Stimulated activated CD8-positive, alpha-beta memory T cell treated with anti-CD3 and anti-CD28 coated beads, Interleukin-2, amount 100 ng/mL, for 1 hour (primary cell): ENCODE measurements at regions not wholly inside any gene's neighbourhood (a gene's known extent, or its start where the extent isn't known, plus 50 kb on each side); places are given as distances from the start of the nearest gene placed in this dataset.

Experiments used
- DNase-seq, 2 donors: peaks; one replicate each; pipeline ENCODE4 v3.0.0-alpha.2; 2020; ENCODE audit warnings: low read depth in 2 of 2

DNA sequence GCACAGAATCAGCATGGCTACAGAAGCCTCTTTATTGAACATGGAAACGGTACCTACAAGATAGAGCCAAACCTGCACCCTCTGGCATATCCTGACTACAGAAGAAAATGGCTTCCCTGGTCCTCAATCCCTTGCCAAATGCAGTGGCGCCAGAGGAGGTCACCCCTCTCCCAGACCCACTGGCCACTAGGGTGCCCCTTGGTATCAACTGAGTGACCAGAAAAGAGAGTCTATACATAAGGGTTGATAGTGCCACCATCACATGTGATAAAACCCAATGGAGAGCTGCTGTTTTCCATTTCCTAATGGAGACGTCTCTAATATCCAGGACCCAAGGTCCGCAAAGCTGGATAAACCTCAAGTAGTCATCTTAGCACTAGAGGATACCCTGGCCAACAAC, 52.7 kb upstream of the ALK start:
- no peak for DNase-seq

DNA sequence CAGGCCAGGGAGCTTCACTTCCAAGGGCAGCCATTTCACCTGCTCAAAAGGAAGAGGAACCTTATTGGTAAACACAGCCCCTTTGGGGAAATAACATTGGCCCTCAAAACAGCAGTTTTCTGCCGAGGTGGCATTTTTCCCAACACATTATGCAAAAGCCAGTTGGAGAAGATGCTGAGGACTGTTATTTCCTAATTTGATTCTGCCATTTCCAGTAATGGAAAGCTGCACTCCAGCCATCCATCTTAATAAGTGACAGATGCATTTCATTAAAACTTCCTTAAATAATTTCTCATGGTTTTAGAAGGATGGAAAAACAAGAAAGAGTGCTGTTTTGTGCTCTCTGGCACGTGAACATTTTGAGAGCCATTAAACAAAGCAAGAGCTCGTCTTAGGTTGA, 55.9 kb upstream of the ALK start:
- DNase-seq, result no peak

DNA sequence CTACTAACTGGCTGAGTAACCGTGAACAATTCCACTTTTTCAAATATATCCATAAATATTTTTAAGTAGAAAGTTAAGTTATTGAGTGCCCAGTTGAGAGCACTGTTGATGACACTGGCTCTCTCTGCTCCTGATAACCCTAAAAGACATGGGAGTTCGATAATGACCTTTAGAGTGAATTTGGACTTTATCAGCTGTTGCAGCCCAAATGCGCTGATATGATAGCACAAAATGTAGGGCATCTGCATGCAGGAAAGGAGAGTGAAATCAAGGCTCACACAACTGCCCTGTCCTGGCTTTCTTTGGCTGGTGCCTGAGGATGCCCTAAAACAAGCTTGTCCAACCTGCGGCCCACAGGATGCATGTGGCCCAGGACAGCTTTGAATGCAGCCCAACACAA, 60.0 kb upstream of the ALK start:
- no peak for DNase-seq

DNA sequence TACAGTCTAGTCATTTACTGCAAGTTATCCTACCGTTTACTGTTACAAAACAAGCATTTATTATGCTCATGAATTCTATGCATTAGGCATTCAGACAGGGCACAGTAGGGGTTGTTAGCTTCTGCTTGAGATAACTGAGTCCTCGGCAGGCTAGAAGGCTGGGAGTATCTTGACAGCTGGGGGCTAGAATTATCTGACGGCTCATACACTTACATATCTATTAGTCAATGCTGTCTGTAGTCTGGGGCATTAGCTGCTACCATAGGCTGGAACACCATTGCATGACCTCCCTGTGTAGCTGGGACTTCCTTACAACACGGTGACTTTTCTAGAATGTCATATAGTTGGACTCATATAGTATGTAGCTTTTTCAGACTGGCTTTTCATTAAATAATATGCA, 61.9 kb upstream of the ALK start:
- no peak for DNase-seq

DNA sequence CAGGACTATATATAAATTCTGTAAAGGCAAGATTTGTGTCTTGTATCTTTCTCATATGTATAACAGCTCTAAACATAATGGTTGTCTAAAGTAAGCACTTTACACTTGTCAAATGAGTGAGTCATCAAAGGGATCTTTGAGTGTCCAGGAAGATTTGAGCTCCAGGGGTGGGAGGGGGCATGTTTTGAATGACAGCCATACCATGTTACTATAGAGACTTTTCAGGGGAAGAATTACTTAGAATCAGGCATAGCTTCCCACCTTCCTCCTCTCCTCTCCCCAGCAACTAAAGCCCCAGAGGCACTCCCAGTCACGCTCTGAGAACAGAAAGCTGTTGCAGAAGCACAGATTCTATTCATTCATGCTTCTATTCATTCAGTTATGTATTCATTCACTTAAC, 65.8 kb upstream of the ALK start:
- no peak for DNase-seq

DNA sequence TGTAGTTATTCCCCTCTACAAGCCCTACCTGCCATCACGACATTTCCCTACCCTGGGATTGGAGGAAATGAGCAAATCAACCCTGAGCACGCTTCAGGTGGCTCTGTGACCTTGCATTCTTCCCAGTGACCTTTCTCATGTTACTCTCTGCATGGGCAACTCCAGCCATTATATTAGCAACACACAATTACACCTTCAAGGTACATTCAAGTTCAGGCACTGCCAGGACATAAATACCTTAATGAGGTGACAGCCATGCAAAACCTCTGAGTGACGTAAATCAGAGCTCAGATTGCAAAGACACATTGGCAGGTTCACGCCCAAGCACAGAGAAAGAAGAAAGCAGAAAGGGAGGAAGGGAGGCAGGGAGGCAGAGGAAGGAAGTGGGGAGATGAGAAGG, 68.7 kb upstream of the ALK start:
- no peak for DNase-seq

DNA sequence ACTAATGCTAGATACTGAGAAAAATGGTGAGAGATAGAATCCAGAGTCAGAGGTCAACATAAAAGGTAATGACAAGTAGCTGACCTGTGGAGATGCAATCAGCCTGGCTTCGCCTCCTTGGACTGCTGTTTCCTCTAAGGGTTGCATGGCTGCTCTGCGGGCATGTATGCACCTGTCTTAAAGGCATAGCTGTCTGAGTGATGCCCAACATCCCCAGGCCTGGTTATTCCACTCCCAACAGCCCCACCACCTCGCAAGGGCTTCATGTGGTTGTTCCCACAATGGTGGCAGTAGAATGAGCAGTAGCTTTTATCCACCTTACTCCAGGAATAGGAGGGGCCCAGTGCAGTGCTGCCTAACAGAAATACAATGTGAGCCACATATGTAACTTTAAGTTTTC, 69.7 kb upstream of the ALK start:
- DNase-seq, result no peak

DNA sequence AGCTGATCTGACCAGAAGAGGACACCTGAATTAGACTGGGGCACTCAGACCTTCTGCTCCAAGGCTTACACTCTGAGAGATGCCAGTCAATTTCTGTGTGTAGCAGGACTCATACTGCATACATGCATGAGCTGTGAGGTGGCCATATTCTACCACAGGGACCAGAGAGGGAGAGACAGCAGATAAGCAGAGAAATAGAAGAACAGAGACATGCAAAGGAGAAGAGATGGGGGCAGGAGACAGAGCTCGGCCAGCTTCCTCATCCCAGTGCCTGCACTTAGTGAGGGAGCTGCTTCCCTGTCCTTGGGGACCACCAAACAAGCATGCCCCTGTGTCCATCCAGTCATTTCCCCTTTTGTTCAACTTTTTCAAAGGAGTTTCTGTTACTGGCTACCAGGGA, 73.9 kb upstream of the ALK start:
- no peak for DNase-seq

DNA sequence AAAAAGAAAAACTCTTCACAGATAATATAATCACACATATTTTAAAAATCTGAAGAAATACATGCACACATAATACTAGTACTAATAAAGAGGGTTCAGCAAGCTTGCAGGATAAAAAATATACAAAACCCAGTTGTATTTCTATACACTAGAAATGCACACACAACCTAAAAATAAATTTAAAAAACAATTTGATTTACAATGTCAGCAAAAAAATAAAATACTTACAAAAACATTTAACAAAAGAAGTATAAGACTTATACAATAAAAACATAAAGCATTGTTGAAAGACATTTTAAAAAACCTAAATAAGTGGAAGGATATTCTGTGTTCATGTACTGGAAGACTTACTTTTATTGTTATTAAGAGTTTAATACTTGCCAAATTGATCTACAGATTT, 81.7 kb upstream of the ALK start:
- no peak for DNase-seq

DNA sequence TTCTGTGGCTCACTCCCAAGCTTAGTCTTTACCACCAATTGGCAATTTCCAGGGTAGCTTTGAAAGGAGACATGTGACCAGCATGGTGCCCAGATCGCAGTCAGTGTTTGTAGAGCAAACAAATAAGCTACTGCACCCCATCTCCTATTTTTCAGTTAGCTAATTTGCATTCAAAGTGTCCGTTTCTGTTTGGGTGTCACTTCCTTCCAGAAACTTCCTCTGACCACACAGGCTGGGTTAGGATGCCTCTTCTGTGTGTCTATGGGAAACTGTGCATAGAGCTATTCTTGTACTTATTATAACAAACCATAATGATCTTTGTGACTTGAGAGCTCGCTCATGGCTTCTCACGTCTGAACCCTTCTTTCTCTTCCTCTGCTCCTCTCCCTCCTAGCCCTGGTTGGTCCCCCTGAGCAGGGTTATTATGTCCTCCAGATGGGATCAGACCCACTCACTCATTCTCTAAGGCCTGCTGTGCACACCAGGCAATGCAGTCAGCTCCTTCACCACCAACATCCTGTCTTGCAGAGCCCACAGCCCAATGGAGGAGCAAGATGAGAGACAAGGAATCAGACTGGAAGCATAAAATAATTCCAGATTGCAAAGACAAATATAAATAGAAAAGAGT, 101.2 kb upstream of the ALK start:
- no peak for DNase-seq

DNA sequence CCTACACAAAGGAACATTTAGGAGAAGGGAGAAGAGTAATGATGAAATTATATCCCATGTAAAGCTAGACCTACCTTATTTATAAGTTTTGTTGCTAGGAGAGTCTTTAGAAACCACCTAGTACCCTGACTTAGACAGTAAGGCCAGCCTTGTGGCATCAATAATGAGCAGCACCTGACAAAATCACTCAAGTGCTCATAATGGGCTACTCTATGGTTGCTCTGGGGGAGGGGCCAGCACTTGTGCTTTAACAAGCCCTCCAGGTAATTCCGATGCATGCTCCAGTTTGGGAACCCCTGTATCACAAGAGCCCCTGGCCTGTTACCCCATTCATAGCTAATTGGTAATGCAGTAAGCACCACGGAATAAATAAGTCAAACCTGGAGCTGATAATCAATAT, 102.9 kb upstream of the ALK start:
- DNase-seq, result no peak

DNA sequence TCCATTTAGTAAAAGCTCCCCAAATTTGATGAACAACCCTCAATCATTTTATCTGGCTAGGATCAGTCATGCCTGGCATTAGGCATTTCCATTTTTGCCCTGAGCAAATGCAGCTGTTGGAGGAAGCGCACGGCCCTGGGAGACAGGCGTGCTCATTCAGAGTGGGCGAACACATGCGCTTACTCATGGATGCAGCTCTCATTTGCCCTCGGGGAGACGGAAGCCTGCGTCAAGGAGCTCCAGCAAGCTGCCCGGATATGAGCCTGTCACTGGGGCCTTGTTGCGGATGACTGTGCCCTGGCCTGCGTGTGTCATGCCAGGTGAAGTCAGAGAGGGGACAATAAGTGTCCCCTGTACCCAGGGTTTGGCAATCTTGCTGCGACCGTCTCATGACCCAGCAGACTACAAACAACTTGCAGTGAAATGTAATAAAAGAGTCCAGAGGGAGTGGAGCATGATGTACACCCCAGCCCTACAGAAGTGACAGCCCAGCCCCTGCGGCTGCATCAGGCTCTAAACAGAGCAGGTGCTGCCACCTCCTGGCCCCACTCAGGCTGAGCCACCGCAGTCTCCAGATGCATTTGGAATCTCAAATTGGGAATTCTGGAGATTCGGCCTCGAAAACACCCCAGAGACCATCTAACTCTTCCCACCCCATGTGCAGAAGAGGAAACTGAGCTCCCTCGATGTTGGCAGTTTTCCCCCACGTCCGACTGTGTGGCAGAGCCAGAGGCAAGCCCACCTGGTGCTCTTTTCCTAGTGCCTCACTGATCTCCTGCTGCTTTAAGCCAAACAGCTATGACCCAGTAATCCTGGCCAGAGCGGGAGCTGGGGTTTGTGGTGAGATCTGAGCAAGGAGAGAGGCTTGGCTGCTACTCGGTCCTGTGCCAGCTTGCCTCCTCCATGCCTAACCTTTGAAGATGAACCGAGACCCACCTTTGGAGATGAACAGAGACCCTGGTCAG, 105.0 kb upstream of the ALK start:
- DNase-seq, result no peak

DNA sequence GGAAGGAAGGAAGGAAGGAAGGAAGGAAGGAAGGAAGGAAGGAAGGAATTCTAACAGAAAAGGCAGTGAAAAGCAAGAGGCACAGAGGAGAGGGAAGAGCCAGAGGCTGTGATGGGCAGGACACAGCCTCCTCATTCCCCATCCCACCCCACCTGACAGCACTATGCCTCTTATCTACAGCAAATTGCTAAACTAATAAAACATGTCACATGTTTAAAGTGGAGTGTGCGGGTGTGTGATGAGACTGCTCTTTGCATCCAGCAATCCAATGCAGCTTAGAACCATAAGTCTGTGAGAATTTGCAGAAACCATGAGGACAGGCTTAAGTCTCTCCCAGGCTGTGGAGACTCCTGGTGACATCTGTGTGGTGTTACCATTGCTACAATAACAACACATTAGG, 108.4 kb upstream of the ALK start:
- DNase-seq, result no peak

DNA sequence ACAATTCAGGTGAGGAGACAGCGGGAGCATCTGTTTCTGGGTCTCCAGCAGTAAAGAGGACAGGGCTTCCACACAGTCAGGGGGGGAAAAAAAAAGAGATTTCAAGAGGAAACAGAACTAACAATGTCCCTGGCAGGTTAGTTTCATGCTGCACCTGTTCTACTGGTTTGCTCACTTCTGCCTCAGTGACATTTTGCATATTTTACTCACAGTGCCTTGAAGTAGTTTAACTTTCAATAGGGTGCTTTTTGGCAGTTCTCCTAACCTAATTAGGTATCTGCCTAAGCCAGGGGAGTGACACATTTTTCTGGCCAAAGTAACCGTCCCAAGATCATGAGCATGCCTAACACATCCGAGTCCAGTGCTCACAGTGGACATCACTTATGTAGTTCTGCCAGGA, 109.0 kb upstream of the ALK start:
- DNase-seq, result no peak

DNA sequence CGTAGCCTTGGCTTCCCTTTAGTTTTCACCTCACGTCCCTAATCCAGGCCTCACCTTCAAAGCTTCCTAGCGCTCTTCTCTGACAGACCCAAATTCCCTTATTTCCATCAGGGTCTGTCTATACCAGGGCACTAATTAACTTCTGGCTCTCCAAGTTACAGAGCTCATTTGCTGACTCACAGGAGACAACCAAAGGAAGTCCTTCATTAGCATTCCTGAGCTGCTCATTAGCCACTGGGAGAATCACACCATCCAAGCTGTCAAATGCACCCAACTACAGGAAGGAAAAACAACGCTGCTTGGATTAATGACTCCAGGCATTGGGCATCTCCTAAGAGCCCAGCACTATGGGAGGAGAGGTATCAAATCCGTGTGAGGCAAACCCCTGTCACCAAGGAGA, 109.8 kb upstream of the ALK start:
- no peak for DNase-seq

DNA sequence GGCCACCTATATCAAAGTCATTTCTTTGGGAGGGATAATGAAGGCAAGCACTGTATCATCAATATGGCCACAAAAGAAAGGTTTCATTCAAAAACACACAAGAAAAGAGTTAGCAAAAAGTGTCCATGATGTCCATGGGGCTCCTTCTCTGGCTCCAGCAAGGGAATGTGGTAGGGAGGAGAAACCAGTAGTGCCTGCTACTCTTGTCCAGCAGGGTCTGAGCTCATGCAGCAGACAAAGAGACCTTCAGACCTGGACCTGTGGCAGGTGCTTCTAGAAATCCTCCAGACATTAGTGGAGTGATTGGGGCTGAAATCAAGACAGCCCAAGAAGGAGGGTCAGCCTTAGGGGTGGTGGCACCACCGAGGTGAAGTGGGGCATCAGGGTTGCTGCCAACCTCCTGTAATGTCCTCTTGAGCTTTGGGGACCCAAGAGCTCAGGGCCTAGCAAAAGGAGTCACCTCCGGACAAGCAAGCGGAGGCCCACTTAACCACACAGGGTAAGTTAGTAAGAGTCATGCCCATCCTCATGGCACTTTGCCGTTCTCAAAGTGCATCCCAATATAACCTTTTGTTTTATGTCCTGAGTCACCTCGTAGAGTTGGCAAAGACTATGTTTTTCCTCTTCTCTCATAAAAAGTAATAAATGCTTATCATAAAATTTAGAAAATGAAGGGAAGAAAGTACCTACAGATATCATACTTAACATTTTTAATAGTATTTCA, 112.6 kb upstream of the YPEL5 start:
- no peak for DNase-seq

DNA sequence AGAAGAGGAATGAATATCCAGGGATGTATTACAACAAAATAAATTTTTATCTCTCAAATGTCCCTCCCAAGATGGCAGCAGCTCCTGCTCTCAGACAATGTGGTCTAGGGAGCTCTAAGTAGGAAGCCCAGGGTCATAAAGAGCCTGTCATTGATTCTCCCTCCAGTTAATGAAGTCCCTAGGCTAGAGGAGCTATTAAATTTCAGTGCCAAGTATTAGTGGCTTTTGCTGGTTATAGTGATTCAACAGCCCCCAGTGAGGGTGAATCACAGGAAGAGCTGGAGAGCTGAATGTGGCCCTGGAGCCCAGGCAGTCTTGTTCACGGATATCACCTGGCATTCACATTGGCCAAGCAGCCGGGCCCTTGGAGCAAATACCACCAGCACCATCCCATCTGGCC, 109.8 kb upstream of the YPEL5 start:
- no peak for DNase-seq

DNA sequence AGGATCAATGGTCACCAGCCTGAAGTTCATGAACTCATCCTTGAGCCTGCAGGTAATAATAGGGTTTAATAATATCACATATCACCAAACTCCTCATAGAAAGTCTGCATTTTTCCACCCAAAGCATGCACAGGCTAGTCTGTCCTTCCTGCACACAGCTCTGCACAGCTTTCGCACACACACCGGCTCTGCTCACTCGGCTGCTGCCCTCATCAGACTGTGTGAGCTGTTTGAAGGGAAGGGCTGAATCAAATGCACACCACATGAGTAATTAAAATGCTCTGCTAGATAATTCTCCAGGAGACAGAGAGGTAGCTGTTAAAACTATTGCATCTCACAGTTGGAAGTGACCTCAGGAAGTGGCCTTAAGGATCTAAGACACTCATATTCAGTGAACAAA, 108.4 kb upstream of the YPEL5 start:
- no peak for DNase-seq

DNA sequence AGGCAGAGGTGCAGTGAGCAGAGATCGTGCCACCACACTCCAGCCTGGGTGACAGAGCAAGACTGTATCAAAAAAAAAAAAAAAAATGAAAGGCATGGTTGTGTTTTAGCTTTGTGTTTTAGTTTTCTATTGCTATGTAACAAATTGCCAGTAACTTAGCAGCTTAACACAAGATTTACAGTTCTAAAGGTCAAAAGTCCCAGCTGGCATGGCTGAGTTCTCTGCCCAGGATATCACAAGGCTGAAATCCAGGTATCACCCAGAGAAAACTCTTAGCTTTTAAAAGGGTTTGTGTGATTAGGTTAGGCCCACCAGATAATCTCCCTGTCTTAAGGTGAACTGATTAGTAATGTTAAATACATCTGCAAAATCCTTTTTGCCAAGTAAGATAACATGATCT, 107.7 kb upstream of the YPEL5 start:
- DNase-seq, result no peak

DNA sequence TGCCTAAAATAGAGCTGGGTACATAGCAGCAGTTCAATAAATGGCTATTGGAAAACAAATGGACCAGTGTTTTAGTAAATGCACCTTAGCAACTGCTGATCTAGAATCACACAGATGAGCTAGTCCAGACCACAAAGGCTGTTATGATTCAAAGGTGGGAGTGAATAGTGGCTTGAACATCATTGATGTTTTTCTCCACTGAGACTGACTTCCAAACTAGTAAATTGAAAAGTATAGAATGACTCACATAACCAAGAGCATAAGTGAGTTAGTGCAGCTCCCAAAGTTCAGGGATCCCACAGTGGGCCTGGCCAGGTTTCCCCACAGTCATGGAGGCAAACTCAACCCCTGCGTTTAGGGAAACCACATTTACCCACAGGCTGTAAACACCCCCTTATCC, 106.7 kb upstream of the YPEL5 start:
- DNase-seq, result no peak

DNA sequence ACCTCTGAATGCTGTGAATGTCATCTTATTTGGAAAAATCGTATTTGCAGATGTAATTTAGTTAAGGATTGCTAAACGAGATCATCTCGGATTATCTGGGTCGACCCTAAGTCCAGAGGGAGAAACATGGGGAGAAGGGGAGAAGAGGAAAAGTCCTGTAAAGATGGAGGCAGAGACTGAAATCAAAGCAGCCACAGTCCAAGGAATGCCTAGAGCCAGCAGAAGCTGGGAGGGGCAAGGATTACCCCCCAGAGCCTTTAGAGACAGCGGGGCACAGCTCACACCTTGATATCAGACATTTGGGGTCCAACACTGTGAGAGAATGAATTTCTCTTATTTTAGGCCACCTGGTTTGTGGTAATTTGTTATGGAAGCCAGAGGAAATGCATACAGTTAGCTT, 104.9 kb upstream of the YPEL5 start:
- no peak for DNase-seq

DNA sequence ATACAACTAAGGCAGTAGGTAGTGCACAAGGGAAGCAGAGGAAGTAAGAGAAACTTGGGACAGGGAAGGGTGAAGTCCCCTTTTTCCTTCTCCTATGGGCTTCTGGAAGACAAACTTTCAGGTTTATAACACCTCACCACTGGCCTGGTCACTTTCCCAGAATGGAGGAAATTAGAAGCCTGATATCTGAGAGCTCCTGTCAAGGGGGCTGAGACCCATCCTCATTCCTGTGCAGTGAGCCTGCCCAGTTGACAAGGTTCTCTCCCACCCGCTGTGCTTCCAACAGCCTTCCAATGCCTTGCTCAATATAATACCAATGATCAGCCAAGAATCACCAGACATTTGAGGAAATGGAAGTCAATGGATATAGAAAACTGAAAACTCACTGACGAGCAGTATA, 100.4 kb upstream of the YPEL5 start:
- DNase-seq, result no peak

DNA sequence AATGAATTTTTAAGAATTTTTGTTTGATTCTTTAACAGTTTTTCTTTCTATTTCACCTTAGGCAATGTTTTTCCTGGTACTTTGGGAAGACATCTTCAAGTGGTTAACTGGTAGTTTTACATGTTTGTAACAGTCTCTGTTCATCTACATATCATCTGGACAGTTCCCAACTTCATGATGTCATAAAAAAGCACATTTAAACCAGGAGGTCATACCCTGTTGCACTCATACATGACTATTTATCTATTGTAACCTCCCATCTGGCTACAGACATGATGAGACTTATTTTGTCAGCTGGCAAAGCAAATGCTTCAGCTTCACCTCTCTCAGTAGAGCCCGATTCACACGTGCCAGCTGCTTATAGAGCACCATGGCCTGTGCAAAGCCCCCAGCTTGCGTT, 99.8 kb upstream of the YPEL5 start:
- no peak for DNase-seq
